NCI-H1930 (cell line): ENCODE measurements at regions not wholly inside any gene's neighbourhood (a gene's known extent, or its start where the extent isn't known, plus 50 kb on each side); places are given as distances from the start of the nearest gene placed in this dataset.
"Not testable (repeated sequence)": the region's sequence is repeated elsewhere in the genome, so short reads cannot be mapped to it uniquely, and the experiment has no call there.

ENCODE experiments used
- DNase-seq, 2 experiments: peaks; one replicate each; lab custom pipeline; 2025; lab: John Stamatoyannopoulos, UW

DNA sequence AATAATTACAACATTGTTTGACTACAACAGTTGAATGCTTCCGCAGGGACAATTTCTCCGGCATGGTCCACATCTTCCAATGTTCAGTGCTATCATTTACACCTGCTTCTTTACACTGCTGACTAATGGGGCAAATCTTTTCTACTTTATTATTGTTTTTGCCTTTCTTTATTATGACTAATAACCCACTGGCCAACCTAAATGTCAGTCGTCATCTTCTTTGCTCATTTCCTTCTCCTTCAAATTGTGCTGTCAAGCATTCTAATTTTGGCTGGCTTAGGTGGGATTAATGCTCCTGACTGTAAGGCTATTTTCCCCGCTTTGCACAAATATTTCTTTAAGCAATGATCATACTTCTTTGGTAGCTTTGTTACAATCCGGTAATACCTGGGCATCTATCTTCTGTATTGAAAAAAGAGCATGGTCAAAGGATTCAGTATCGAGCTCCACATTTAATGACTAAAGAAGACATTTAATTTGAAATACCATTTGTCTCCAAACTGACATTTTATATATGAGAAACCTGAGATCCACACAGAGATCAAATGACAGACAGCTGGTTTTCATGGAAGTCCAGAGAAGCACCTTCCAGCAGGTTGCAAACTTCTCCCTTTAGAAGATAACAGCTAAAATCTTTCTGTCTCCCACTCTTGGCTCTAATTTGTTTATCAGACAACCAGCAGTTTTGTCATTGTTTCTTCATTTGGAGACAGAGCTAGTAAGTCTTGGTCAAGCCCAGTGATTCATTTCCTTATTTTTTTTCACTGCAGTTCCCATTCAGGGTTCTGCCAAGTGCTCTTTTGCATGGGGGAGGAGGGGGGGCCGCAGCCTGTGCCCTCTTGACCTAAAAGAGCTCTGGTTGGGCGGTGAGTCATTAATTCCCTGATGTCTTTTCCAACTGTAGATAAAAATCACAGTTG lies 132.9 kb downstream of the SOCS6 start:
- no peak for DNase-seq

DNA sequence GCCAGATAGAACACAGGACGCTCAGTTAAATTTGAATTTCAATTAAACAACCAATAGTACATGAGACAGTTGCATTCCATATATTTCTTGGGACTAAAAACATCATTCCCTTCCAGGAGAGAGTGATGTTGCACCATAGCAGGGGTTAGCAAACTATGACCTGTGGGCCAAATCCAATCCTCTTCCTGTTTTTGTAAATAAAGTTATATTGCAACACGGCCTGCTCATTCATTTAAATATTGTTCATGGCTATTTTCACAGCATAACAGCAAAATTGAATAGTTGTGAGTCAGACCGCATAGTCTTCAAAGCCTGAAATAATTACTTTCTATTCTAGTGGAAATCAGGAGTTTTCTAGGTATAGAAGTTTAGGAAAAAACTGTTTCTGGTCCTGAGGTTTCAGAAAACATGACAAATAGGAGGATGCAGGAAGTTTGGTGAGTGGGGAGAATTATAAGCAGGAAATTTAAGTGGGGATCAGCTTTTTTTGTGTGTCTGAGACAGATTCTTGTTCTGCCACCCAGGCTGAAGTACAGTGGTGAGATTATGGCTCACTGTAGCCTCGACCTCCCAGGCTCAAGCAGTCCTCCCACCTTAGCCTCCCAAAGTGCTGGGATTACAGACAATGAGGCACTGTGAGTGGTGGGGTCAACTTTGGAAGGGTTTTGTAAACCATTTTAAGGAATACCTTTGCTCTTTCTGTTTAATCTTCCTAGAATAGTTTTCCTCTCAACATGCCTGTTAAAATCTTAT lies 131.5 kb downstream of the SOCS6 start:
- DNase-seq, result no peak

DNA sequence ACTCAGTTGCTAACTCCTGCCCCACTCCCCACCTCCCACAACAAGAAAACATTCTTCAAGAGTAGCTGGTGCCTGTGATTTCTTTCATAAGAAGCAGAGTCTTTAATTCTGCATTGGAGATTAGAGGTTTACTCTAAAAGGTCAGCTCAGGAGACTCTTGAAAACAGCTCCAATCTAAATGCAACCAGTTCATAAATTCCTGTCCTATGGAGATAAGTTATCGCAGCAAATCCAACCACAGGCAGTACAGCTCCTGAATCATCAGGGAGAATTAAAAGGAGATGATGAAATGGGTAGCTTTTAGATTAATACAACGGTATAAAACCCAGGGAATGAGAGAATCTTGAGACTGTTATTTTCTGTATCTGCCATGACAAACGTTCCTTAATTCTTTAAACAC lies 130.7 kb downstream of the SOCS6 start:
- DNase-seq, result no peak

DNA sequence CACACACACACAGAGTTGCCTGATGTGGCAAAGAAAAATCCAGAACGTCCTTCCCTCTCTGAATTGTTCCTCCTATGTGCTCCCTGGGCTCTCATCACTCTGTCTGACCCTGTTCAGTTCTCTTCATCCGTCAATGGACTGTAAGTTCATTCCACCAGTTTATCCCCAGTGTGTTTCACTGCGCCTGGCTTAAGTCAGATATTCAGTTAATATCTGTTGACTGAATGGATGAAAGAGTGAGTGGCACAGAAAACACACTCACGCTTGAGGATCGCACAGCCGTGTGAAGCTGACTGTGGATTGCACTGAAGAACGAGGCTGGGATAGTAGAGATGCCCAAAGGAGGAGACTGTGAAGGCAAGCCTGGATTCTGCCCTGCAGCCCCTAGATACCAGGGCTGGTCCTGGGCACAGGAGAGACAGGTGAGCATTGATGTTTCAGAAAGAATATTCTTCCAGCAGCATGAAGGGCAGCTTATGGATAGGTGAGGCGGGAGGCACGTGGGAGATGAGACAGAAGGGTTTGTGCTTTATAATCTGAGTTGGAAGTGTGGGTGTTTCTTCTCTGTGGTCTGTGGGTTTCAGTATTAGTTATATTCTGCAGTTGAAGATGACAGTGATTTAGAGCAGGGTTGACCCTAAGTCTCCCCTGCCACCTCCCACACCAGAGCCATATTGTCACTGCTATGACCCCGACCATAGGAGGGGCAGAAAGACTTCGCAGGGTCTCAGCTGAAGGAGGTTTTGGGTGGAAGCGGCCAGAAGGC lies 129.9 kb downstream of the SOCS6 start:
- DNase-seq, result no peak

DNA sequence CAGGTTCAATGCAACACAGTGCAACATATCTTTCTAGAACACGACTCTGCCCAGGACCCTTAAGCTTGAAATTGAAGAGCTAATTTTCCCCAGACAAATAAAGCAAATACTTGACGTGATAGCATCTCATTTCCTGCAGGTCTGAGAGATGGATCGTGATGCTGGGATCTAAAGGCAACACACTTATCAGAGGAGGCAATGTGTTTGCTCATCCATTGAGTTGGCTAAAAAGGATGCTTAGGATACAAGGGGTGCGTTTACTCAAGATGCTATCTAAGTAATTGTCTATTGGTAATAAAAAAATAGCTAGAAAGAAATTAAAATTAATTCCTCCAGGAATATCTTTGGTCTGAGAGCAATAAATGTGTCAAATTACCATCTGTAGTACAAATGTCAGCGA lies 129.0 kb downstream of the SOCS6 start:
- peak; percentile 13 to 42 for DNase-seq

DNA sequence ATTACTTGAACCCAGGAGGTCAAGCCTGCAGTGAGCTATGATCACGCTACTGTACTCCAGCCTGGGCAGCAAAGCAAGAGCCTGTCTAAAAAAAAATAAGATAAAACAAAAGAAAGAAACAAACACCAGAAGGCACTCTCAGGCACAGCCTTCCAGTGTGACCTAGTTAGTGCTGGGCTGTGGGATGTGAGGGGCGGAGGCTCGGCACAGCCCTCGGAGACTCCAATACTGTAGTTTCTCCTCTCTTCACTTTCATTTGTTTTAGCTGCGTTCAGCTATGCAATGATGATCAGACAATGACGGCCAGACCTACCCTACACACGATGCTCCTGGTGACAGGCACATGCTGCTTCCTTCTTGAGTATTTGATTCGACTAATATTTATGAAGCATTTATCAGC lies 127.7 kb downstream of the SOCS6 start:
- DNase-seq, result no peak

DNA sequence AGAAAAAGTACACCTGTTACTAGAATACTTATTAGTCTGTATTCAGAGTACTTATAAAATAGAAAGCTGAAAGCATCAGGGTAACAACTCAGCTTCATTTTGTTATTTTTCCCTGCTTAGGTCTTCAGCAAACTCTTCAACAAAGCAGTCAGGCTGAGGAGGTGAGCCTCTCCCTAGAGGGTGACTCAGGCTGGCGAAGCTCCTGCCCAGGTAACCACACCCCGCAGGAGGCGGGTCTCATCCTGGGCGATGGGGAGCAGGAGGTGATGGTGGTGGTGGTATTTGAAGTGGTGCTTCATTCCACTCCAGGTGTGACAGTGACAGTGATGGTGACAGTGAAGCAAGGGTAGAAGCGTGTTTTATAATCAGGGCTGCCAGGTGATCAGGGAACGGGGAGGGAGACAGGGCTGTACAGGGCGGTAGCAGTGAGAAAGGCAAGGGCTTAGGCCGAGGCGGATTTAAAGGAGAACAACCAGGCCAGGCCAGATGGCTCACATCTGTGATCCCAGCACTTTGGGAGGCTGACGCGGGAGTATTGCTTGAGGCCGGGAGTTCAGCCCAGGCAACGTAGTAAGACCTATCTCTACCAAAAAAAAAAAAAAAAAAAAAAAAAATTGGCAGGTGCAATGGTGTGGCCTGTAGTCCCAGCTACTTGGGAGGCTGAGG lies 127.1 kb downstream of the SOCS6 start:
- no peak for DNase-seq

DNA sequence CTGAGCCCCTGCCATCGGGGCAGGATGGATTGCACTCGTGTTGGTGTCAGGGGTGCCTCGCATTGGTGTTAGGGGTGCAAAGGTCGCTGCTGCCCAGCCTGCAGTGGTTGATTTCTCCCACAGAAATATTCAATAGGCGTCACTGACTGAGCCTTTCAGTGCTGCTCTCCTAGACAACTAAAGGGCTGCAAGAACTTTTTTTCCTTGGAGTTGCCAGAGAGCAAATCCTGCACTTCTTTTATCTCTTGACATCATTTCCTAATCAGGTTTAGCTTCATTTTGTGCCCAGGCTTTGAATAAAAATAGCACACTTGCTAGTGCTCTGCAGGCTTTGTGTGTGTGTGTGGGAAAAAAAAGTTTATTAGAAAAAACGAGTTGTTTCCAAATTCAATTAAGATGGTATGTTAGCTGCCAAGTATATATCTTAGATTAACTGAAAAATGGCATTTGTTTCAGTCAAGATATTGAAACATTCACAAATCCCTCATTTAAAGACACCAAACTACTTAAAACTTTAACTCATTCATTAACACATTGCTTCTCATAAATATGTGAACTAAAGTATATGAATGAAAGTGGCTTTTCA lies 125.6 kb downstream of the SOCS6 start:
- no peak for DNase-seq

DNA sequence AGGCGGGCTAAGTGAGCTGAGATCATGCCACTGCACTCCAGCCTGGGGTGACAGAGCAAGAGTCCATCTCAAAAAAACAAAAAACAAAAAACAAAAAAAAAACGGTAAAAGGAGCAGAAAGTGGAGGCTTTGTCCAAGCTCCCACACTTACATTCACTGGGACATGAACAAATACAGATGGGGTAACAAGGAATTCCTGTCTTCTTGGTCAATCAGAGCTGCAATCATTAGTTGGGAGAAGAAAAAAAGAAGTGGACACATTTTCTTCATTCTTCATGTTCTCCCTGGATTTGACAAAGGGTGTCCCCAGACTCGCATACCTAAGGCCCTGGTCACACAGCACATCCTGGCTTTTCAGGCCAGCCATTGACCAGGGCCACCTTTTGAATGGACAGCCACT lies 124.6 kb downstream of the SOCS6 start:
- no peak for DNase-seq

DNA sequence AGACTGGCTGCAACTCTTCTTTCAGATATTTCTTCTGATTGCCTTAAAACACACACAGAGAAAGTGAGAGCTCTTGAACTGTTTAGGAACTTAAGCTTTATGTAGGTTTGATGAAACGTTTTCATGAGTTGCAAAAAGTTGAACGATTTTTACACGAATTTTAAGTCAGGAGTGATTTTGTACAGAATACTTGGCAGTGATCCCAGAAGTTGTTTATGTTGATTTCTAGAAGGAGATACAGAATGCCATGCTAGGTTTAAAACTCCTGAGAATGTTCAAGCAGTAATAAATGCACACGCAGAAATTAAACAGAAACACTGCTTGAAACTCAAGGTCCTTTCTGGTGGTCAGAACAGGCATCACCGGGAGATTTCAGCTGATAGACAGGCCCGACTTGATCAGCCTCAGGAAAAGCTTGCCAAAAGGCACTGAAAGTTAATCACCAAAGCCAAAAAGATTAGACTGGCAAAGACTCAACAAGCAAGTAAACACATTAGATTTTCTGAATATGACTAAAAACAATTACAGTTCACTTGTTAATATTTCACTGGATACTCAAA lies 123.1 kb downstream of the SOCS6 start:
- DNase-seq, result no peak

DNA sequence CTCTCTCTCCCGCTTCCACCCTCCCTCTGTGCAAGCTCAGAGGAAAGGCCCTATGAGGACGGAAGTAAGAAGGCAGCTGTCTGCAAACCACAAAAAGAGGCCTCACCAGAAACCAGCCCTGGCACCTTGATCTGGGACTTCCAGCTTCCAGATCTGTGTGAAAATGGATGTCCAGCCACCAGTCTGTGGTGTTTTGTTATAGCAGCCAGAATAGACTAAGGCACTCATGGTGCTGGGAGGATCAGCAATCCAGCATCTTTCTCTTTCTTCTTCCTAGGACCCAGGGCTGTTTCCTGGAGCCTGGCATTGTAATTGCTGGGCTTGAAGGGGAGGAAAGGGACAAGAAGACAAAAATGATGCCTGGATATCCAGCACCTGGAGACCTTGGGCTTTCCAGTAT lies 122.5 kb downstream of the SOCS6 start:
- DNase-seq, result no peak

DNA sequence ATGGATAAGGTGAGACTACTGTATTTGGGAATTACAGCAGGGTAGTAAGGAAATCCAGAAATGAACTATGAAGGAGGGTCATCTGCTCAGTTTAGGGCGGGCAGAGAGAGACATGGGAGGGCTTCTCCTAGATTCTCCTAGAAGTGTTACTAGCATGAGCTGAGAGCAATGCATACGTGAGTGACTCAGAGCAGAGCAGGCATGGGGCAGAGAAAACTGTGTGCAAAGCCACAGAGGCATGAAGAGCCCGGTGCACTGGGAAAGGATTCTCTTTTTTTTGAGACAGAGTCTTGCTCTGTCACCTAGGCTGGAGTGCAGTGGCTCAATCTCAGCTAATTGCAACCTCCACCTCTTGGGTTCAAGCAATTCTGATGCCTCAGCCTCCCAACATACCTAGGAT lies 116.2 kb downstream of the SOCS6 start:
- no peak for DNase-seq

DNA sequence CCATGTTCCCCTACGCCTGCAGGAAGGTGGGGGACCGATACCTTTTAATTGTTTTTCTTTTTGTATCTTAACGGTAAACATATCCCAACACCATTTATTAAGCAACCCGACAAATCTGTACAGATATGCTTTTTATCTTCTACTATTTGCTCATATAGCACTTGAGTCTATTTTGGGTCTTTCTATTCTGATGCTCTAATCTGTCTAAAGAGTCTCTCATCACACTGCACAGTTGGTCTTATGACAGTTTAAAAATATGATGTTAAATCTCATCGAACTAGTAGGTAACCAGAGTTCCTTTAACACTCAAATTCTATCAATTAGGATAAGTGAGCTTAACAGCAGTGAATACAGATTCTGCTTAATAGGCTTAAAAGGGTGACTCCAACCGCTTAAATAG lies 111.6 kb downstream of the SOCS6 start:
- no peak for DNase-seq

DNA sequence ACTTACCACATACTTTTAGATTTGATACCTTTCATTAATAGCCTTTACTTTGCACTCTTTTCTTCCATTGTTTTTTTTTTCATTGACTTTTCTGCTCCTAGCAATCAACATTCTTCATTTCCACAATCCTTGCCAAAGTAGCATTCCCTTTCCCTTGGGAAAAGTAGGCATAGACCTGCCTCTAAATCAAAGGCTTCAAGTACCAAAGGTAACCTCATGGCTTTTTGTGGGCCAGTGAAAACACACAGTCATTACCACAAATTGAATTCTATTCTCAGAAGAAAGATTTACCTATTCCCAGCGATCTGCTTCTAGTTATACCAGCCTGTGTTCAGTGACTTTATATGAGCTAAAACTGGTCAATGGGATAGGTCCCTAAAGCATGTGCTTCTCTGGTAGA lies 109.2 kb downstream of the SOCS6 start:
- no peak for DNase-seq

DNA sequence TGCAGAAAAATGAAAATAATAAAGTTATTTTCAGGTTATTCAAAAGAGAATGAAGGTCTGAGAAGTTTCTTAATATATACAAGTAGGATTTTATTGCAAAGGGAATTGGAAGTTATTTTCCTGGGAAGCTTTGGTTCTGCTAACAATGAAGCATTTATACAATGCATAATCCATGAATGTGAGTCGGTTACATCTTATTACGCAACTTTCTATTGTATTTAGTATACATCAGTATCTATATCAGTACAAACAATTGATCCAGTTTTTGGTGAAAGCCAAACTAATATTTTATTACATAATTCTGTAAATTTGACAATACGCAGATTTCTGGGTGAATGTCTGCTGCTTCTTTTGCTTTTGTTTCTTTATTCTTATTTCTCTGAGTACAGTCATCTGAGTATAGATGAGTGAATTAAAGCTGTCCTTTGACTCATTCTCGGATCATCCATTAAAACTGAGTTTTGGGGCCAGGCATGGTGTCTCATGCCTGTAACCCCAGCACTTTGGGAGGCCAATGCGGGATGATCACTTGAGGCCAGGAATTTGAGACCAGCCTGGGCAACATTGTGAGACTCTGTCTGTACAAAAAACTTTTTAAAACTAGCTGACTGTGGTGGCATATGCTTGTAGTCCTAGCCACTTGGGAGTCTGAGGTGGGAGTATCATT lies 108.5 kb downstream of the SOCS6 start:
- DNase-seq, result no peak

DNA sequence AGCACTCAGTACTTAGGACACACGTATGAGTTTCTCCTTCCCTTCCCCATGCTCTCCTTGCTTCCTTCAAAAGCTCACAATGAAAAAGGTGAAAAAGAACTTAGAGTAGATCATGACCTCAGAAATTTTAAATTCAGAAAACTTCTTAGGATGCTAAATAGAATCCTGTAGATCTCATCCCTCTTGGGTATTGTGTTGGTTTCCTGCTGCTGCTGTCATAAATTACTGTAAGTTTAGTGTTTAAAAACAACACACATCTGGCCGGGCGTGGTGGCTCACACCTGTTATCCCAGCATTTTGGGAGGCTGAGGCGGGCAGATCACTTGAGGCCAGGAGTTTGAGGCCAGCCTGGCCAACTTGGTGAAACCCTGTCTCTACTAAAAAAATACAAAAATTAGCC lies 106.9 kb downstream of the SOCS6 start:
- DNase-seq, result not testable (repeated sequence)

DNA sequence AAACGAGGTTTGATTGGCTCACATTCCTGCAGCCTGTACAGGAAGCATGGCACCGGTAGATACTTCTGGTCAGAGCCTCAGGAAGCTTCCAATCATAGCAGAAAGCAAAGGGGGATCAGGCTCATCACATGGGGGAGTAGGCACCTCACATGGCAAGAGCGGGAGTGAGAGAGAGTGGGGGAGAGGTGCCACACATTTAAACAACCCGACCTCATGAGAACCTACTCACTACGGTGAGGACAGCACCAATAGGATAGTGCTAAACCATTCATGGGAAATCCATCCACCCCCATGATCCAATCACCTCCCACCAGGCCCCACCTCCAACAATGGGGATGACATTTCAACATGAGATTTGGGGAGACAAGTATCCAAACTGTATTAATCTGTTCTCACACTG lies 105.8 kb downstream of the SOCS6 start:
- no peak for DNase-seq

DNA sequence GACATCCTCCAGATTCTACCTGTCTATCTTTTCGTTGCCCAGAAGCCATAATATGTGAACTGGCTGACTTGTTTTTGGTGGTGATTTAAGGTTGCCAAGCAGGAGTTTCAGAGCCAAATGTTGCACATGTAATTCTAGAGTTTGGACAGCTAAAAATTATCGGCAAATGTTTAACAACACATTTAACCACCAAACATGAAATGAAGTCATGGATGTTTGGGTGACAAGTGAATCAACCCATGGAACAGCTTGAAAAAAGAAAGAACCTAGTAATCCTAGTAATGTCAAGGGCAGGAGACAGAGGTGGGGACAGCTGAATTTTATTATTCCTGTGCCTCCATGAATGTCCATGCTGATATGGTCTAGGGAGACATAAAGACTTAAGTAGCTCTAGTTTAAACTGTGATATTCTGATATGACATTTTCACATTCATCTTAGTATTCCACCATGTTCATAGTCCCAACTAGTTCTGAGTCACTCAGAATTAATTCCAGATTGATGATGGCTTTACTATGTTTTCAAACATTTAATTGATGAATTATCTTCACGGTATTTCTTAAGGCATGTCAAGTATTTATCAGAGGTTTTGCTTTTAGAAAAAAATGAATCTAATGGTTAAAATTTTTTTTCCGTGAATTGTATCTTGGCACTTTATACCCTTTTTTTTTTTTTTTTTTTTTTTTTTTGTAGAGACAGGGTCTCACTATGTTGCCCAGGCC lies 101.7 kb downstream of the SOCS6 start:
- no peak for DNase-seq

DNA sequence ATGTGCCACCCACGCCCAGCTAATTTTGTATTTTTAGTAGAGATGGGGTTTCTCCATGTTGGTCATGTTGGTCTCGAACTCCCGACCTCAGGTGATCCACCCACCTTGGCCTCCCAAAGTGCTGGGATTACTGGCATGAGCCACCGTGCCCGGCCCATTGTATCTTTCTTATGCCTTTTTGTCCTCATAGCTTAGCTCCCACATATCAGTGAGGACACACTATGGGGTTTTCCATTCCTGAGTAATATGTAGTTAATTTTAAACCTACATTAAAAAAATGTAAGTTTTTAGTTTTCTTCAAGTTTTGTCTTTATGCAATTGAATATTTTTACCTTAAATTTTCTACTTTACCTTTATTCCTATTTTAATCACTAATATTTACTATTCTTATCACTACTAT lies 100.2 kb downstream of the SOCS6 start:
- DNase-seq, result not testable (repeated sequence)

DNA sequence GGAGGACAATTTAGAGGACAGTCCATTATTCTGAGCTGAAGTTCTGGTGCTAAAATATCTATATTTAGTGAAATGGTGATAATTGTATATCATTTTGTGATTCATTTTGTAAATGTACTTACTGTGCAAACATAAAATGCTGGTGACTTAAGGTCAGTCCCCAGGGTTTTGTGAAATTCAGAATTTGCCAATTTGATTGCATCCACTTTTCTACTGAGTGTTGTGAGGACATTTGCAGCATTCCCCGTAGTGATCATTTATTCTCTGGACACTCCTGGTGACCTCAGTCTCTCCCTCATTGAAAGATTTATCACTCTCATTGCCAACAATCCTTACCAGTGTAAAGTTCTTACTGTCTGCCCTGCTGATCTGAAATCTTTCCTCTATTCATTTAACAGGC lies 98.2 kb downstream of the SOCS6 start:
- peak in 1 of 2 experiments; percentile 33 for DNase-seq
